NCI-H2227 treated with DMSO at 0.1 percent for 48 hours (cell line): ENCODE measurements at regions not wholly inside any gene's neighbourhood (a gene's known extent, or its start where the extent isn't known, plus 50 kb on each side); places are given as distances from the start of the nearest gene placed in this dataset.
"Not testable (repeated sequence)": the region's sequence is repeated elsewhere in the genome, so short reads cannot be mapped to it uniquely, and the experiment has no call there.

Experiments used
- DNase-seq: peaks from one replicate; lab custom pipeline; 2025; lab: John Stamatoyannopoulos, UW

DNA sequence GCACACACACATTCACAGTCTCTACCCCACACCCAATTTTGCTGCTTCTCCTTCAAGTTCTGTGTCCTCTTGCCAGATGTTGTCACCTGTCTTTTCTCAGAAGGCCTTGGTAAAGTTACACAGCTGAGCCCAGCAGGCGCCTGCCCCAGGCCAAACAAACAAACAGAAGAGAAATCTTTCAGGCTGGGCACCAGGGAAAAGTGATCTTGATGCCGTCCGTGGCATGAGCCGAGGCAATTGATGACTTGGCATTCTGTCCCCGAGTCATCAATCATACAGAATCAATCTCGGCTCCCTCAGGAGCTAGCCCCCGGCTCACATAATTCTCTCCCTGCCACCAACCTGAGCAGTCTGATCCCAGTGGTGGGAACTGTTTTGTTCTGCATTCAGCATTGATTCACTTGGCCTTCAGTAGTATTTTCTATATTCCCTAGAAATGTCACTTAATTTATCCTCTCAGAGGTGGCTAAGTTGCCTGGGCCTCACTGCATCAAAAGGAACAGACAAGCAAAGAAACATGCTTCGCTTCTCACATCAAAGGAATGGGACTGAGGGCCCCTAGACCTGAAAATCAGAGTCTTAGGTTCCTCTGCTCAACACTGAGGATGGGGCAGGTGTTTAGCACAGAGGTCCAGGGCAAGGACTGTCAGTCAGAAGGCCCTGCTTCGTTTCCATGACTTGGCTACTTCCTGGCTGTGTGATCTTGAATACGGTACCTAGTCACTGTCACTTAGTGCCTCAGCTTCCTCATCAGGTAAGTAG lies 278.8 kb upstream of the CELF4 start:
- DNase-seq: no peak

DNA sequence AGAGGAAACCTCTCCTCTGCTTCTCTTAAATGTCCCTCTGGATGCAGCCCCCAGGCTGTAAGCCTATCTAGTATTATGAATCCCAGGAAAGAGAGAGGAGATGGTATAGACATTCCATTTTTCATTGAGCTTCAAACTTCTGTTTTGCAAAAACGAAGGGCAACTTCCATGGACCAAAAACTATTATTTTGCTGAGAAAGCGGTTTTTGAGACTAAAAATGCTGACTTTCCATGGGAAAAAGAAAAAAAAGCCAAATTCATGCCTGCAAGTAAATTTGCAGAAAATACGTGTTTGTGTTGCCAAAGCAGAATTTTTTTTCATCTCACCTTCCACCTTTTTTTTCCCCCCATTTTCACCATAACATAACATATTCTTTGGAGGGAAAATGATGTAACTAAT lies 272.5 kb upstream of the CELF4 start:
- DNase-seq: no peak

DNA sequence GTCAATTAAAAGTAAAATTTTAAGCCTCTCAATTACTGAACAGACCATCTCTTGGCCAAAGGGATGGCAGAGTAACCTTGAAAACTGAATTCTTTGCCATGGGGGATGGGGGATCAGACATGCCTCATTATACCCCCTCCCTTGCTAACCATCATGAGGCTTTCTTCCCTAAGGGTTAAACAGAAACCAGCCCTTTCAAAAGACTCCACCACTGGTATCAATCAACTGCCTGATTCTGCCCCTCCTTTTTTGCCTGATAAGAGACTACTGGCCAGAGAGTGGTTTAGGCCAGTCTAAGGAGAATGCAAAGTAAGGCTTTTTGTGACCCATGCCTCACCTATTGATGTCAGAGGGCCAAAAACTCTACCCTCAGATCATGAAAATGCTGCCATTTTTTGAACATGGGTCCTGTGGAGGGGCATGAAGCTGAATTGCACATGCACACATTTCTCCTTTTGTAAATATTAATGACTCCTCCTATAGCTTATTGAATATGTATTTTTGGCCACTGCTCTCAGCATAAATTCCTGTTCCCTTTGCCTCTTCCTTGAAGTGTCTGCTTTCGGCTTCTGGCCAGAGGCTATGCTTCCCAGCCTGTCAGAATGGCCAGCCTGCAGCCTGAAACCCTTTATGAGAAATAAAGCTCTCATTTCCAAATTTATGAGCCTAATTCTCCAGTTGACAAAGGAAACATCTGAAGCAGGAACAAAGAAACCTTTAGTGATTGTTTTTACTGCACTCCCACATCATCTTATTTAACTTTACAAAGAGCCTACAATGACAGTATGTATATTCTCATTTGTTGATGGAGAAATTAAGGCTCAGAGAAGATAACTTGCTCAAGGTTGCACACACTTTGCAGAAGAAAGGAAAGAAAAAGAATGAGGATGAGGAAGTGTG lies 270.7 kb upstream of the CELF4 start:
- DNase-seq: no peak

DNA sequence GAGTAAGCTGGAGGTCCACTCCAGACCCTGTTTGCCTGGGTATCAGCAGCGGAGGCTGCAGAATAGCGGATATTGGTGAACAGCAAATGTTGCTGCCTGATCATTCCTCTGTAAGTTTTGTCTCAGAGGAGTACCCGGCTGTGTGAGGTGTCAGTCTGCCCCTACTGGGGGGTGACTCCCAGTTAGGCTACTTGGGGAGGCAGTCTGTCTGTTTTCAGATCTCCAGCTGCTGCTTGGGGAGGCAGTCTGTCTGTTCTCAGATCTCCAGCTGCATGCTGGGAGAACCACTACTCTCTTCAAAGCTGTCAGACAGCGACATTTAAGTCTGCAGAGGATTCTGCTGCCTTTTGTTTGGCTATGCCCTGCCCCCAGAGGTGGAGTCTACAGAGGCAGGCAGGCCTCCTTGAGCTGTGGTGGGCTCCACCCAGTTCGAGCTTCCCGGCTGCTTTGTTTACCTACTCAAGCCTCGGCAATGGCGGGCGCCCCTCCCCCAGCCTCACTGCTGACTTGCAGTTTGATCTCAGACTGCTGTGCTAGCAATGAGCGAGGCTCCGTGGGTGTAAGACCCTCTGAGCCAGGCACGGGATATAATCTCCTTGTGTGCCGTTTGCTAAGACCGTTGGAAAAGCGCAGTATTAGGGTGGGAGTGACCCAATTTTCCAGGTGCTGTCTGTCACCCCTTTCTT lies 266.6 kb upstream of the CELF4 start:
- not testable (repeated sequence) for DNase-seq

DNA sequence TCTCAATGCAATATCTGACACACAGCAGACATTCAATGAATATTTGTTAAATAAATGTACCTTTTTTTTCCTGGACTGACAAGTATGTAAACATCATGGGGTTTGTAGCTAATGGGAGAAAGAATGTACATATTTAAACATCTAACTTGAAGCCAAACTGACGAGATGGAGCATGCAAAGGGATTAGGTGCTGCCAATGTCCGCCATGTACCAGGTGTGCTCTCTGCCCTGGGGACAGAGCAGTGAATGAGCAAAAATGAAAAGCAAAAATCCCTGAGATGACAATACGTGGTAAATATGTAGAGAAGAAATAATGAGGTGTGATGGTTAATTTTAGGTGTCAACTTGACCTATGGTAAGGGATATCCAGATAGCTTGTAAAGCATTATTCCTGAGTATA lies 247.4 kb upstream of the CELF4 start:
- DNase-seq: no peak

DNA sequence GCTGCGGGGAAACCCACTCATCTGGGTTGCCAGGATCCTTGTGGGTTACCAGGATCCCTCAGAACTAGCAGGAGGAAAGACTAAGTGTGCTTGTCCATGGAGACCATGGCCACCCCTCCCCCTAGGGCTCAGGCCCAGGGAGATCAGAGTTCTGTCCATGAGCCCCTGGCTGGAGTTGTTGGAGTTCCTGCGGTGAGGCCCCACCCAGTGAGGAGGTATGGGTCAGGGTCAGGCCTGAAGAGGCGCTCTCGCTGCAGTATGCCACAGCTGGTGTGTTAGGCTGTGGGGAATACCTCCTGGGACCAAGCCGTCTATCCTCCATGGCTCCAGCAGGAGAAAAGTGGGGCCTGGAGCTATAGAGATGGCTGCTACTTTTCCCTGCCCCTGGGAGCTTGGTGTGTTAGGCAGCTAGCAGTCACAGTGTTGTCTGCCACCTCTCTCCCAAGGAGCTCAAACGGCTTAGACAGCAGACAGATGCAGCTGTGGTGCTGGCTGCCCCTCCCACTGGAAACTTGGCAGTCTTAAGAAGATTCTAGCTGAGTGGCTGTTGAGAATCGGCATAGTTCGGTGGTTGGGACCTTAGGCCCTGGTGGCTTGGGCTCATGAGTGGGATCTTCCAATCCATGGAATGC lies 240.3 kb upstream of the CELF4 start:
- DNase-seq: no peak

DNA sequence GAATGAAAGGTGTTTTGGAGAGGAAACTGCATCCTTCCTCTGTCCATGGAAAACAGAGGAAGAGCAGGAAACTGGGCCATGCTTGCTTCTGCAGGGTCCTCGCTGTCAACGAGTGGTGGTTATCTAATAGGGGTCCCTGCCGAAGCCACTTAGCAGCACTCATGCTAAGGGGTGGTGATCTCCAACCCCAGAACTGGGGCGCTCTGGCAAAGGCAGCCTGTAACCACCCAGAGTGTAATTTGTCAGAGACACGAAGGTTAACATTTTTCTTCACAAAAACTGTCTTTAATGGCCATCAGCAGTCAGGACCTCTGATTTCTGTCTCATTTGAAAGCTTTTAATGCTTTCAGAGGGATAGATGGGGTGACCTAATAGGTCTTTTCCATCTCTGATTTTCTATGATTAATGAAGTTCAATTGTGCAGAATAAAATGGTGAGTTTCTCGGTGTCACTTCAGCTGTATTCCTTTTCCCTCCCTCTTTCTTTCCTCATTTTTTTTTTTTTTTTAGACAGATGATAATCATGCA lies 231.3 kb upstream of the CELF4 start:
- peak; percentile 50 for DNase-seq

DNA sequence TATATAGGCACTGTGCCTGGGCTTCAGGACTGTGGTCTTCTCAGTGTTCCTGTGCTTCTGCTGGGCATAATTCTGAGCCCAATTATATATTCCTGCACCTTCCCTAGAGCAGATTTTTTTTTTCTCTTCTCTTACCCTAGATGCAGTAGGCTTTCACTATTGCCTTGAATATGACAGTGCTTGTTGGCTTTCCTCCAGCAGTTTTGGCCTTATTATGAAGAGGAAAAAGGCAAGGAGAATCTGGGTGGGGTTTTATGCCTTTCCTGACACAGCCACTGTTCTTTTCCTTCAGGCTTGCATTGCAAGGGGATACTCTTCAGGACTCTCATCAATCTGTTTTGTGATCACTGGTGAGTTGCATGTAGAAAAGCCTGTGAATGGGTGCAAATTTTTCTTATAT lies 221.9 kb upstream of the CELF4 start:
- no peak for DNase-seq

DNA sequence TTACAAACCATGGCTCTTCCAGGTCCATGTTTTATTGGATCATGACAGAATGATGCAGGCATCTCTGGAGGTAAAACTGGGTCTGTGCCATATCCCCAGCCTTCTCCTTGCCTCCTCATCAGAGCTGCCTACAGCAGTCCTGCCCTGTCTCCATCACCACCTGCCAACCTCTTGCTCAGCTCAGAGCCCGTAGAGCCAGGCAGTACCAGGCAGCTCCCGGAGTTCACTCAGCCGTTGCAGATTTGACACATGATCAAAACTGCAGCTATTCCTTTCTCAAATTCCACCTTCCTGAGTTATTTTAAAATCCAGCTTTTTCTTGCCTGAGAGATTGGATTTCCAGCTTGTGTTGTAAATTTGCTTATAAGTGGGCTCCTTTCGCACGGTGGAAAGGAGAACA lies 218.2 kb upstream of the CELF4 start:
- no peak for DNase-seq

DNA sequence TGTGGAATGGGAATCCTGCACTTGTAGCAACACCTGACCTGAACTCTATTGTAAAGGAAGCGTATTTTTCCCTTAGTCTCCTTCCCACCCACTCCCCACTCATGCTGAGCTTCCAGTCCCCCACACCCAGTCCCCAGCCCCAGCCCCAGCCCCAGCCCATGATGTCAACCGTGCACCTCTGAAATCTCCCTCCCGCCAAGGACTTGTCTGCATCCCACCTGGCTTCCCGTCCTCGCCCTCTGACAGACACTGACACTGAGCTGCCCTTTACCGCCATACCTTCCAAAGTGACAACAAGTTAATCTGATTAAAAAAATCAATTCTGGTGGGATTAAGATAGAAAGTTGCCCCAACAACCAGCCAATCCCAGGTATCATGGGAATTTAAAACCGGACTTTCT lies 213.6 kb upstream of the CELF4 start:
- no peak for DNase-seq

DNA sequence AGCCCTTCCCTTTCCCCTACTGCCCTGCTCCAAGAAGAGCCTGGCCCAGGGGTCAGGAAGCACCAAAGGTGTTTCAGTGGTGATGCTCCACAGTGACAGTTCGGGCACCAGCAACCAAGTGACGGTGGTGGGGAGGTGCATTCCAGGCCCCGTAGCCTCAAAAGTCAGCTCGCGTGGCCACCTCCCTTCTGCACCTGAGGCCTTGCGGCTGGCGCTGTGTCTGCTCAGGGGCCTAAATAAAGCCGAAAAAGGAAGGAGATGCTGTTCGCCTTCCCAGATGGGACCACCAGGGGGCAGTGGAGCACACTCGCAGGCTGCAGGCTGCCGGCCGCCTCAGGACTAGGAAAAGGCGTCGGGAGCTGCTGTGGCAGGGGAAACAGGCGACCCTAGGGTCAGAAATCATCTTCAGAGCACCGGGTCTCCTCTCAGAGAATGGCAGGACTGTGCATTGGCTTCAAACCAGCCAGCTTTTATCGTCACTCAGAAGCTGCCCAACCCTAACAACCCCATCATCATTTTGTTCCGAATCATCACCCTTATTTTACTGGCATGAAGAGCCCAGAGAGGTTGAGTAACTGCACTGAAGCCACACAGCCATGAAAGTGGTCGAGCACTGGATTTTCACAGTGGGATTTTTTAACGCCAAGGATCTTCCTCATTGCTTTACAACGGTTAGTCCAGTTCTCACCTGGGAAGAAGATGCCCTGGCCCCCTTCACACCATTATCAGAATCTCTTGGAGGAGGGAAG lies 213.0 kb upstream of the CELF4 start:
- peak; percentile 52 for DNase-seq

DNA sequence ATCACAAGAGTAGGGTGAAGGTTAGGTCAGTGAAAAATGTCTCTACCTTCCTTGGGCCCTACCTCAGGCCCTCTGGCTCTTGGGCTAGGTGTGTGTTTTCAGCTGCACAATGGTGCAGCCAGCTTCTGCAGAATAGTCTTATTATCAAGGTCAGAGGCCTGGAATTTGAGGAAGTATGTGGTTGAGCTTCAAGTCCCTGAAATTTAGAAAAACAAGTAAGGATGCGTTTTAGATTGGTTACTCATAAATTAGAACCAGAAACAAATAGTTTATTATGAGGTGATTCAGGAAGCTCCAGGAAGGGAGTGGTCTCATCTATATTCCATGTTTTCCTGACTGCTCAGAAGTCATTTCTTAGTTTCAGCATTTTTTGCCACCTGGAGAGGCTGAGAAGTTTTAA lies 204.2 kb upstream of the CELF4 start:
- no peak for DNase-seq

DNA sequence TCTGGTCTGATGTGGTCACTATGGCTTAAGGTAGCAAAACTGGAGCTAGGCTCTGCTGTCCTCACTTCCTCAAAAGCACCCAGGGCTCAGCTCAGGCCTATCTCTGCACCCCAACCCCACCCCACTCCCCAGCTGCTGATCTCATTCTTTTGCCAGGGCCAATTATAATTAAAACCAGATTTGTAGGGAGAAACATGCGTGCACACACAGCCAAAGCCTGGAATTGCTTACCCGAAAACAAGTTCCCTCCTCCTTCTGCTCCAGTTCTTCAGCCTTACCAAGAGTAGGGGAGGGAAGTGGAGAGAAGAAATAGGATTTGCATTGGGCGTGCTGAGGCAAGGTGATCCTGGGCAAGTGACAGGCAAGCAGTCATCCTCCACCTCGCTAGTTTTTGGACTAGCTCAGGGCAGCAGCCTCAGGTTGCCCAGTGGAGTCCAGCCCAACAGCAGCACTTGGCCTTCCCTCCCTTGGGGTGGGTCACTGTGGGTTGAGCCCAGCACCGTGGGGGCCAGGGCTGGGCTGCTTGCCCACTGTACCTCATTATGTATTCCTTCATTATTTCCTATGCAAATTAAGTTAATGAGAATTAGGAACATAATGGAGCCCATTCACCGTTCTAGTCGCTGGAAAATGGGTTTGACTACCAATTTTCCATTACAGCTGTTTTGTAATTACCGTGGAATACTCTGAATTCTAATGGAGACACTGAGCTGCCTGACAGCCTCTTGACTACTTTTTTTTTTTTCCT lies 199.1 kb upstream of the CELF4 start:
- DNase-seq: no peak

DNA sequence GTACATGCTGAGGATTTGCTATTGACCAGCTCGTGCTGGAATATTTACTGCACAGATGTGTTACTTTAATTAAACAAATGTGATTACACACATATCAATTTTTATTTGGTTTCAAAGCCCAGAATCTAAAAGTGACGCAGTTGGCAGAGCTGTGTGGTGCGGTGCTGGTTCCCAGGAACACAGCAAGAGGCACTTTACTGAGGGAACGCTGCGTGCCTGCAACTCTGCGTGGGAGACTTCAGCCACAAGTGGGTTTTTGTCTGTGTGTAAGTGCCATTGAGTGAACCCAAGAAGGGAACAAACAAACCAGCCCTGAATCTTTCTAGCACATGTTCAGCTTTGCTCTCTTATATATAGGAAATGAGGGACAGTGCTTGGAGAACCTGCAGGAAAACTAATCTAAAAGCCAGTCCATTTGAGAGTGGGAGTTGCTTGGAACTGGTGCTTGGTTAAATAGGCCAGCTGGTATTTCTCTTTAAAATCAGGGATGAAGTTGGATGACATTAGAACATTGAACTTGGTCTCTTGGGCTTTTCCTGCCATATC lies 196.6 kb upstream of the CELF4 start:
- DNase-seq: no peak

DNA sequence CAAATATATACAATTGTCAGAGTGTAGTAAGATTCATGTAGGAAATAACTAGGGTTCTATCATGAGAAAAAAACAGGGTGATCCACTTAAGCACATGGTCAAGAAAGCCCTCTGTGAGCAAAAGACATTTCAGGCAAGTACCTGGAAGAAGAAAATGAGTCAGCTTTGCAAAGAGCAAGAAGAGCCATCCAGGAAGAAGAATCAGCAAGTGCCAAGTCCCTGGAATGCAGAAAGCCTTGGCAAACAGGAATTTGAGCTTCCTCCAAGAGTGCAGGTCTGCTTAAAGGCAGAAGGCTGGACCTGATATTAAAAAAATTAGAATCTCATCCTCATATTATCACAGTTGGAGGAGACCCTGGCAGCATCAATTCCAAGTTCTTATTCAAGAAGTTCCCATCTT lies 188.5 kb upstream of the CELF4 start:
- no peak for DNase-seq

DNA sequence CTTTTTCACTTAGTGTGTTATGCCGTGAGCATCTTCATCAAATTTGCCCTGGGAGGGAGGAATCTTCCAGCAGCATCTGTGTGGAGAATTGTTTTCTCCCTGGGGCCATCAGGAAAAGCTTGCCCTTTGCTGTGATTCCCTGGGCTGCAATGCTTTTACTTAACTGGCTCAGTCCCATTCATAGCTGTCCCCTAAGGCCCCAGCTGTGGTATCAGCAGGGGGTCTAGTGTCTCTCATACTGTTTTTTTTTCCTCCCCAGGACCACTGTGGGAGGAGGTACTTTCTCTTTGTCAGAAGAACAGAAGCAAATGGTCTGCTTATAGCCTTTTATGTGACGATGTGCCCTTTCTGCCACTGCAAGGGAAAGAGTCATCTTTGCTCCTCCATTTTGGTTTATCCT lies 176.8 kb upstream of the CELF4 start:
- DNase-seq: peak; percentile 69

DNA sequence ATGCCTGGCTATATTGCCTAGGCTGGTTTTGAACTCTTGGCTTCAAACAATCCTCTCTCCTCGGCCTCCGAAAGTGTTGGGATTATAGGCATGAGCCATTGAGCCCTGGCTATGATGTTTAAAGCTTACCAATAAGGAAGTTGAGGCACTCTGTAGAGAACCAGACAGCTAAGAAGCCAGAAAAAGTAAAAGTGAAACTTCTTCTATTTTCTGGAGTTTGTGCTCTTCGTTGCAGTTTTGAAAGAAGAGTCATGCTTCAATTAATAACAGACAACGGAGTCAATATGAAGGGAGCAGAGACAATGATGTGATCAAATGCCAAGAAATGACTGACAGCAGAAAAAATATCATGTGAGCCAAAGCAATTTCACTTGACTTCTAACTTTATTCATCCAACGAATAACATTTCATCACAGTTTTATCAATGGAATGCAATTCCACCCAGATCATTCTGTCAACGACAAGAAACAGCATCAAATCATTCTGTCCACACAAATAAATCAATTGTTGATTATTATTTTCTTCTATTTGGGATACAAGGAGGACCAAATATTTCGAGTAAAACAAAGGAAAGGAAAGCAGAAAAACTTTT lies 175.5 kb upstream of the CELF4 start:
- no peak for DNase-seq

DNA sequence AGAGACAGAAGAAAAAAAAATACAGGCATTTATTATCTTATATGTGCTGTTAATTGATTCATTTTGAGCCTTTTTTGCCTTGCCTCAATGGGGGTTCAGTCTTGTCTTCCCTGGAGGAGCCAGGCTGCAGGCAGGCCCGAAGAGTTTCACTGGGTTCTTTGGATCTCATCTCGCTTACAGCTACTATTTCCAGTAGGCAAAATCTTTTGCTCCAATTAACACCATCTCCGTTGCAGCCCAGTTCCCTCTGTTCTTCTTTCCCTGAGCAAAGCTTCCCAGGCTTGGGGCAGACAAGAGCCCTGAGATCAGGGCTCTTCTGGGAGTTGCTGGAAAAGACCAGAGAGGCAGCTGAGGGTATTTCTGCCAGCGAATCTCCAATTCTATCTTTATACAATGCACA lies 168.8 kb upstream of the CELF4 start:
- DNase-seq: no peak

DNA sequence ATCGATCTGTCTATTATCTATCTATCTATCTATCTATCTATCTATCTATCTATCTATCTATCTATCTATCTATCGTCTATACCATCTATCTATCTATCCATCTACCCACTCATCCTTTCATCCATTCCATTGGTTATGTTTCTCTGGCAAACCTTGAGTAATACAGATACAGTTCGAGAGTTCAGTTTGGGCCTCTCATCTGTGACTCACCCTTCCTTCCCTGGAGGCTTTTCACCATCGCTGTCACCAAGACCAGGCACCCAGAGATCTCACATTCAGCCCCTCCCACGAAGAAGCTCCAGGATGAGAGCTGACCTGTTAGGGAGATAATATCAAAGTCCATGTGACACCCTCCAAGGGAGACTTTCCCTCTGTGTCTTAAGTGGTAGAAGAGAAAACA lies 164.1 kb upstream of the CELF4 start:
- no peak for DNase-seq

DNA sequence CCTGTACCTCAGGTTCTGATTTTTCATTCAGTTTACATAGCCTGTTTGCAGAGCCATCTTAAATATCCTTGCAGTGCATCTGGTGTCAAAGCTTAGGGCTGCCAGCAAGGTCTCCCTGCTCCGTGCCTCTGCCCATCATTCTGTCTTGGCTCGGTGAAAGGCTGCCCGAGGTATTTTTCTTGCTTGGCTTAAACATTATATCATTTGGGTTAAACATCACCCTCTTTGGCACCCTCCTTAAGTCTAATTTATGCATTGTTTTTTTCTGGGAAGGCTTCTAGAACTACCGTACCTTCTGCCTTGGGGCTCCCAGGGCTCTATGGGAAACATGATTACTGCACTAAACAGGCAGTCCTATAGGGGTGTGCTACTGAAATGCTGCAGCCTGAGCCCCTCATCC lies 158.6 kb upstream of the CELF4 start:
- DNase-seq: no peak
